GM21447 (cell line): ENCODE measurements at regions not wholly inside any gene's neighbourhood (a gene's known extent, or its start where the extent isn't known, plus 50 kb on each side); places are given as distances from the start of the nearest gene placed in this dataset.
"Not testable (repeated sequence)": the region's sequence is repeated elsewhere in the genome, so short reads cannot be mapped to it uniquely, and the experiment has no call there.

Source experiments
- ATAC-seq: cut with Tn5 transposase; IDR thresholded peaks from one replicate; pipeline ENCODE4 v1.9.1; 2021; ENCODE audit not compliant: unreplicated experiment

GRCh38 chrX:54615109-54615508 lies 85.1 kb downstream of the GNL3L start:
- no peak for ATAC-seq

- no peak for ATAC-seq
Observed at GRCh38 chrX:54633641-54634040, 103.6 kb downstream of the GNL3L start.

GRCh38 chrX:54639018-54639345 lies 109.0 kb downstream of the GNL3L start:
- ATAC-seq = no peak

GRCh38 chrX:54639346-54640102 lies 109.5 kb downstream of the GNL3L start:
- peak; percentile 92 for ATAC-seq

DNA sequence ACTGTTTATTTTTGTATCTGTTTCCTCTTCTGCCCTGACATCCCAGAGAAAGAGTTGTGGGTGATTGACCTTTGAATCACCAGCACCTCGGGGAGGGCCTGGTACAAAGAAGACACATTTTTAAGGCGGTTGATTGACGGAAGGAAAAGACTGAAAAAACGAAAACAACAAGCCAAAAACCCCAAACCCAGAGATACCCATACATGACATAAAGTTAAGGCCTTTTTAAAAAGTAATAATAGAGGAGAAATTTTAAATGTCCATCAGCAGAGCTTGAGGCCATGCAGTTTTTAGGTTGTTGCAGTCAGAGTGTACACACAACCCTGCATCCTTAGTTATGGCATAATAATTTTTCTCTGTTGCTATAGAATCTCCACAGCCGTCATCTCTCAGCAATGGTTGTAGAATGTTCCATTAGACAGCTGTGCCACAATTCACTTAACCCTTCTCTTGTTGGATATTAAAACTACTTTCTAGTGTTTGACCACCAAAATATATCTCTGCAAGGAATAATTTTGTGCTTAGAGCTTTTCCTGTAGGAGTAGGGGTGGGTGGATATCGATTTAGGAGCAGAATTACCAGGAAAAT lies 110.2 kb downstream of the GNL3L start:
- no peak for ATAC-seq

DNA sequence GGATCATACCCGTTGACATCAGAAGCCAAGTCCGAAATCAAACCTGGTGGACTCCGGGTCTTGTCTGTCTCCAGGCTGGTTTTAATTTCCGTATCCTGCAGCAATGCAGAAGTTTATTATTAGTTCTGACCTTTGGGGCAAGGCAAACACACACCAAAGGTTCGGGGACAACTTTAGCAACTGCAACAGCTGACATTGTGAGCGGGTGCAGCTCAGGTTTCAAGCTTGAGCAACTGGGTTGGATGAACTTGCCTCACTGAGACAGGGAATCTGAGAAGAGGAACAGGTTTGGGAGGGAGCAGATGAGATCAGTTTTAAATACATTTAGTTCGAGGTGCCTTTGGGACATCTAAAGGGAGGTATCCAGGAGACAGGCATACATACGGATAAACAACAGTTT lies 110.7 kb downstream of the GNL3L start:
- no peak for ATAC-seq

GRCh38 chrX:54641530-54641929 lies 111.5 kb downstream of the GNL3L start:
- no peak for ATAC-seq

DNA sequence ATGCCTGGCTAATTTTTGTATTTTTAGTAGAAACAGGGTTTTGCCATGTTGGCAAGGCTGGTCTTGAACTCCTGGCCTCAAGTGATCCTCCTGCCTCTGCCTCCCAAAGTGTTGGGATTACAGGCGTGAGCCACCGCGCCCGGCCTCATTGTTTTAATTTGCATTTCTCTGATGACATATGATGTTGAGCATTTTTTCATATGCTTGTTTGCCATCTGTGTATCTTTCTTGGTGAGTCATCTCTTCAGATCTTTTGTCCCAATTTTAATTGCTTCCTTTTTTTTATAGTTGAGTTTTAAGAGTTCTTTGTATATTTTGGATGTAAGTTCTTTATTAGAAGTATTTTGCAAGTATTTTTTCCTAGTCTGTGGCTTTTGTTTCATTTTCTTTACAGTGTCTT lies 117.6 kb downstream of the GNL3L start:
- not testable (repeated sequence) for ATAC-seq

GRCh38 chrX:54659547-54659946 lies 129.5 kb downstream of the GNL3L start:
- ATAC-seq = no peak

DNA sequence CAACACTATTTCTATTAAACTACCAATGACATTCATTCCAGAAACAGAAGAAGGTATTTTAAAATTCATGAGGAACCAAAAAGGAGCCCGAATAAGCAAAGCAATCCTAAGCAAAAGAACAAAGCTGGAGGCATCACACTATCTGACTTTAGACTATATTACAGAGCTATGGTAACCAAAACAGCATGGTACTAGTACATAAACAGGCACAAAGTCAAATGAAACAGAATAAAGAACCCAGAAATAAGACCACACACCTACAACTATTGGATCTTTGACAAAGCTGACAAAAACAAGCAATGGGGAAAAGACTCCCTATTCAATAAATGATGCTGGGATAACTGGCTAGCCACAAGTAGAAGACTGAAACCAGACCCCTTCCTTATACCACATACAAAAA lies 122.3 kb downstream of the ITIH6 start:
- ATAC-seq = no peak

GRCh38 chrX:54695231-54695630 lies 102.8 kb downstream of the ITIH6 start:
- ATAC-seq = no peak

- peak; percentile 100 for ATAC-seq
Observed at GRCh38 chrX:54695816-54696487, 102.1 kb downstream of the ITIH6 start.
